ENCODE measurements at regions not wholly inside any gene's neighbourhood (a gene's known extent, or its start where the extent isn't known, plus 50 kb on each side); places are given as distances from the start of the nearest gene placed in this dataset.

- TF ChIP-seq PAX5 (IDR thresholded peaks at IDR 0.05; ENCODE audit: insufficient read depth, low read length, severe bottlenecking) (no peak), POU2F2 (IDR thresholded peaks at IDR 0.05; ENCODE audit: low read depth, low read length) (no peak), TAF1 (IDR thresholded peaks at IDR 0.05; ENCODE audit: low read depth, low read length) (no peak), POLR2A (IDR thresholded peaks at IDR 0.05; ENCODE audit: low read depth, low read length) (no peak), POLR2AphosphoS5 (IDR thresholded peaks at IDR 0.05; ENCODE audit: low read depth, low read length) (no peak), SPI1 (IDR thresholded peaks at IDR 0.05; ENCODE audit: low read depth, low read length) (no peak)
- FAIRE-seq (no peak), DNase-seq (ENCODE audit: insufficient read length, low spot score) (no peak)
Observed at GRCh38 chr15:39204031-39204430, 376.8 kb upstream of the THBS1 start.

GRCh38 chr15:39205081-39205480 is 375.8 kb upstream of the THBS1 start:
- DNase-seq (ENCODE audit: insufficient read length, low spot score) (no peak), FAIRE-seq (no peak)
- TF ChIP-seq POLR2AphosphoS5 (IDR thresholded peaks at IDR 0.05; ENCODE audit: low read depth, low read length) (no peak), POU2F2 (IDR thresholded peaks at IDR 0.05; ENCODE audit: low read depth, low read length) (no peak), SPI1 (IDR thresholded peaks at IDR 0.05; ENCODE audit: low read depth, low read length) (no peak), TAF1 (IDR thresholded peaks at IDR 0.05; ENCODE audit: low read depth, low read length) (no peak)

GRCh38 chr15:39205506-39206371 is 375.1 kb upstream of the THBS1 start:
- DNase-seq (ENCODE audit: insufficient read length, low spot score) (no peak), FAIRE-seq (no peak)
- TF ChIP-seq POU2F2 (IDR thresholded peaks at IDR 0.05; ENCODE audit: low read depth, low read length) (no peak), TAF1 (IDR thresholded peaks at IDR 0.05; ENCODE audit: low read depth, low read length) (no peak), PAX5 (IDR thresholded peaks at IDR 0.05; ENCODE audit: insufficient read depth, low read length, severe bottlenecking) (no peak), POLR2AphosphoS5 (IDR thresholded peaks at IDR 0.05; ENCODE audit: low read depth, low read length) (no peak), POLR2A (IDR thresholded peaks at IDR 0.05; ENCODE audit: low read depth, low read length) (no peak), SPI1 (IDR thresholded peaks at IDR 0.05; ENCODE audit: low read depth, low read length) (no peak)

- DNase-seq (ENCODE audit: insufficient read length, low spot score): no peak
- TF ChIP-seq PAX5 (IDR thresholded peaks at IDR 0.05; ENCODE audit: insufficient read depth, low read length, severe bottlenecking) (no peak), POU2F2 (IDR thresholded peaks at IDR 0.05; ENCODE audit: low read depth, low read length) (no peak), TAF1 (IDR thresholded peaks at IDR 0.05; ENCODE audit: low read depth, low read length) (no peak), POLR2AphosphoS5 (IDR thresholded peaks at IDR 0.05; ENCODE audit: low read depth, low read length) (no peak), POLR2A (IDR thresholded peaks at IDR 0.05; ENCODE audit: low read depth, low read length) (no peak), SPI1 (IDR thresholded peaks at IDR 0.05; ENCODE audit: low read depth, low read length) (no peak)
- no peak for FAIRE-seq
Observed at GRCh38 chr15:39207532-39208115, 373.3 kb upstream of the THBS1 start.

GRCh38 chr15:39208187-39208586 is 372.7 kb upstream of the THBS1 start:
- no peak for FAIRE-seq
- TF ChIP-seq PAX5 (IDR thresholded peaks at IDR 0.05; ENCODE audit: insufficient read depth, low read length, severe bottlenecking): no peak
- TF ChIP-seq SPI1 (IDR thresholded peaks at IDR 0.05; ENCODE audit: low read depth, low read length): no peak
- no peak for TF ChIP-seq TAF1 (IDR thresholded peaks at IDR 0.05; ENCODE audit: low read depth, low read length)
- no peak for TF ChIP-seq POLR2AphosphoS5 (IDR thresholded peaks at IDR 0.05; ENCODE audit: low read depth, low read length)
- no peak for TF ChIP-seq POU2F2 (IDR thresholded peaks at IDR 0.05; ENCODE audit: low read depth, low read length)
- TF ChIP-seq POLR2A (IDR thresholded peaks at IDR 0.05; ENCODE audit: low read depth, low read length): no peak
- DNase-seq (ENCODE audit: insufficient read length, low spot score): no peak

GRCh38 chr15:39209548-39210211 is 371.2 kb upstream of the THBS1 start:
- TF ChIP-seq PAX5 (IDR thresholded peaks at IDR 0.05; ENCODE audit: insufficient read depth, low read length, severe bottlenecking): no peak
- TF ChIP-seq POLR2A (IDR thresholded peaks at IDR 0.05; ENCODE audit: low read depth, low read length): no peak
- TF ChIP-seq POU2F2 (IDR thresholded peaks at IDR 0.05; ENCODE audit: low read depth, low read length): no peak
- no peak for TF ChIP-seq TAF1 (IDR thresholded peaks at IDR 0.05; ENCODE audit: low read depth, low read length)
- no peak for TF ChIP-seq POLR2AphosphoS5 (IDR thresholded peaks at IDR 0.05; ENCODE audit: low read depth, low read length)
- no peak for TF ChIP-seq SPI1 (IDR thresholded peaks at IDR 0.05; ENCODE audit: low read depth, low read length)
- DNase-seq (ENCODE audit: insufficient read length, low spot score) (no peak), FAIRE-seq (no peak)

GRCh38 chr15:39211108-39211979 is 369.5 kb upstream of the THBS1 start:
- FAIRE-seq (no peak), DNase-seq (ENCODE audit: insufficient read length, low spot score) (no peak)
- TF ChIP-seq POU2F2 (IDR thresholded peaks at IDR 0.05; ENCODE audit: low read depth, low read length) (no peak), TAF1 (IDR thresholded peaks at IDR 0.05; ENCODE audit: low read depth, low read length) (no peak), POLR2A (IDR thresholded peaks at IDR 0.05; ENCODE audit: low read depth, low read length) (no peak), SPI1 (IDR thresholded peaks at IDR 0.05; ENCODE audit: low read depth, low read length) (no peak), PAX5 (IDR thresholded peaks at IDR 0.05; ENCODE audit: insufficient read depth, low read length, severe bottlenecking) (no peak), POLR2AphosphoS5 (IDR thresholded peaks at IDR 0.05; ENCODE audit: low read depth, low read length) (no peak)

GRCh38 chr15:39213385-39213840 is 367.5 kb upstream of the THBS1 start:
- TF ChIP-seq POLR2AphosphoS5 (IDR thresholded peaks at IDR 0.05; ENCODE audit: low read depth, low read length) (no peak), PAX5 (IDR thresholded peaks at IDR 0.05; ENCODE audit: insufficient read depth, low read length, severe bottlenecking) (no peak), SPI1 (IDR thresholded peaks at IDR 0.05; ENCODE audit: low read depth, low read length) (no peak), TAF1 (IDR thresholded peaks at IDR 0.05; ENCODE audit: low read depth, low read length) (no peak), POU2F2 (IDR thresholded peaks at IDR 0.05; ENCODE audit: low read depth, low read length) (no peak), POLR2A (IDR thresholded peaks at IDR 0.05; ENCODE audit: low read depth, low read length) (no peak)
- DNase-seq (ENCODE audit: insufficient read length, low spot score) (no peak), FAIRE-seq (no peak)
